Neural cell (in vitro differentiated cells): ENCODE measurements at regions not wholly inside any gene's neighbourhood (a gene's known extent, or its start where the extent isn't known, plus 50 kb on each side); places are given as distances from the start of the nearest gene placed in this dataset.

Experiments
- H2AFZ ChIP-seq: fragments of 200-600, 300-800 bp; sonication (generic), shearing (Covaris generic); 2 replicates; pipeline ENCODE4 v1.6.0; 2014; ENCODE audit warnings: low read depth, mild to moderate bottlenecking, antibody characterized with exemption, low read length, moderate library complexity
- H3F3A ChIP-seq: fragments of 200-600 bp; shearing (Covaris generic); 2 replicates; pipeline ENCODE4 v1.6.1; 2016; ENCODE audit warnings: mild to moderate bottlenecking, moderate library complexity, mixed read lengths, antibody characterized with exemption, low read length; ENCODE audit not compliant: insufficient read depth, poor library complexity, severe bottlenecking
- H3K27ac ChIP-seq: fragments of 200-600, 300-800 bp; sonication (generic), shearing (Covaris generic); 2 replicates; pipeline ENCODE4 v1.5.1; 2014; ENCODE audit warnings: mild to moderate bottlenecking, low read length, moderate library complexity
- H3K27me3 ChIP-seq: fragments of 300-800, 200-600 bp; sonication (generic), shearing (Covaris generic); 2 replicates; pipeline ENCODE4 v1.6.0; 2014; ENCODE audit warnings: mild to moderate bottlenecking, low read depth, low read length, moderate library complexity; ENCODE audit not compliant: insufficient read depth
- H3K36me3 ChIP-seq: fragments of 300-800, 200-600 bp; sonication (generic), shearing (Covaris generic); 2 replicates; pipeline ENCODE4 v1.5.1; 2014; ENCODE audit warnings: mild to moderate bottlenecking, antibody characterized with exemption, low read length, moderate library complexity; ENCODE audit not compliant: insufficient read depth
- H3K4me2 ChIP-seq: fragments of 300-800, 200-600 bp; sonication (generic), shearing (Covaris generic); 2 replicates; pipeline ENCODE4 v1.6.0; 2014; ENCODE audit warnings: mild to moderate bottlenecking, low read length
- H3K4me3 ChIP-seq: fragments of 300-800, 200-600 bp; sonication (generic), shearing (Covaris generic); 2 replicates; pipeline ENCODE4 v1.5.1; 2014; ENCODE audit warnings: mild to moderate bottlenecking, low read length, moderate library complexity
- H3K79me2 ChIP-seq: fragments of 200-600 bp; shearing (Covaris generic); replicated peaks from 2 replicates; pipeline ENCODE4 v1.6.0; 2014; ENCODE audit warnings: mild to moderate bottlenecking, low read length, moderate library complexity; ENCODE audit not compliant: insufficient read depth
- H3K9ac ChIP-seq: fragments of 300-800, 200-600 bp; sonication (generic), shearing (Covaris generic); 2 replicates; pipeline ENCODE4 v1.6.1; 2016; ENCODE audit warnings: mild to moderate bottlenecking, low read length, mixed read lengths
- H3K9me2 ChIP-seq: fragments of 200-600 bp; shearing (Covaris generic); 2 replicates; pipeline ENCODE4 v1.6.1; 2016; ENCODE audit warnings: mild to moderate bottlenecking, low read length, mixed read lengths; ENCODE audit not compliant: insufficient read depth
- H3K9me3 ChIP-seq: fragments of 200-600, 300-800 bp; sonication (generic), shearing (Covaris generic); 2 replicates; pipeline ENCODE4 v1.6.1; 2016; ENCODE audit warnings: mild to moderate bottlenecking, mixed run types, low read length, moderate library complexity, mixed read lengths
- H4K20me1 ChIP-seq: fragments of 200-600 bp; shearing (Covaris generic); 2 replicates; pipeline ENCODE4 v1.6.1; 2016; ENCODE audit warnings: mild to moderate bottlenecking, mixed run types; ENCODE audit not compliant: insufficient read depth
- CTCF ChIP-seq: fragments of 450-650 bp; IDR thresholded peaks from 2 replicates; pipeline ENCODE4 v1.5.1; 2014; ENCODE audit warnings: antibody characterized with exemption, mild to moderate bottlenecking, moderate library complexity; ENCODE audit not compliant: poor library complexity, severe bottlenecking
- EP300 ChIP-seq: fragments of 450-650 bp; conservative IDR thresholded peaks from 2 replicates; pipeline ENCODE4 v1.6.1; 2014; ENCODE audit warnings: antibody characterized with exemption, mild to moderate bottlenecking, moderate library complexity; ENCODE audit not compliant: poor library complexity, severe bottlenecking
- EZH2 ChIP-seq: fragments of 200-600, 300-800 bp; shearing (Covaris generic), sonication (generic); IDR thresholded peaks from 2 replicates; pipeline ENCODE4 v1.6.1; 2014; ENCODE audit warnings: antibody characterized with exemption, low read length, borderline replicate concordance, mild to moderate bottlenecking; ENCODE audit not compliant: insufficient read depth, poor library complexity, severe bottlenecking
- MXI1 ChIP-seq: fragments of 450-650 bp; conservative IDR thresholded peaks from 2 replicates; pipeline ENCODE4 v1.6.1; 2014; ENCODE audit warnings: antibody characterized with exemption, mild to moderate bottlenecking; ENCODE audit not compliant: poor library complexity, severe bottlenecking
- POLR2AphosphoS5 ChIP-seq: IDR thresholded peaks from 2 replicates; pipeline ENCODE4 v1.6.1; 2012
- RAD21 ChIP-seq: fragments of 450-650 bp; conservative IDR thresholded peaks from 2 replicates; pipeline ENCODE4 v1.6.1; 2014; ENCODE audit warnings: antibody characterized with exemption, mild to moderate bottlenecking, moderate library complexity
- REST ChIP-seq: IDR thresholded peaks from 2 replicates; pipeline ENCODE4 v1.6.1; 2012; ENCODE audit warnings: borderline replicate concordance
- SMC3 ChIP-seq: fragments of 450-650 bp; conservative IDR thresholded peaks from 2 replicates; pipeline ENCODE4 v1.6.1; 2014; ENCODE audit warnings: antibody characterized with exemption, mild to moderate bottlenecking, moderate library complexity; ENCODE audit not compliant: poor library complexity
- TAF1 ChIP-seq: IDR thresholded peaks from 2 replicates; pipeline ENCODE4 v1.6.1; 2012; ENCODE audit warnings: low read depth

DNA sequence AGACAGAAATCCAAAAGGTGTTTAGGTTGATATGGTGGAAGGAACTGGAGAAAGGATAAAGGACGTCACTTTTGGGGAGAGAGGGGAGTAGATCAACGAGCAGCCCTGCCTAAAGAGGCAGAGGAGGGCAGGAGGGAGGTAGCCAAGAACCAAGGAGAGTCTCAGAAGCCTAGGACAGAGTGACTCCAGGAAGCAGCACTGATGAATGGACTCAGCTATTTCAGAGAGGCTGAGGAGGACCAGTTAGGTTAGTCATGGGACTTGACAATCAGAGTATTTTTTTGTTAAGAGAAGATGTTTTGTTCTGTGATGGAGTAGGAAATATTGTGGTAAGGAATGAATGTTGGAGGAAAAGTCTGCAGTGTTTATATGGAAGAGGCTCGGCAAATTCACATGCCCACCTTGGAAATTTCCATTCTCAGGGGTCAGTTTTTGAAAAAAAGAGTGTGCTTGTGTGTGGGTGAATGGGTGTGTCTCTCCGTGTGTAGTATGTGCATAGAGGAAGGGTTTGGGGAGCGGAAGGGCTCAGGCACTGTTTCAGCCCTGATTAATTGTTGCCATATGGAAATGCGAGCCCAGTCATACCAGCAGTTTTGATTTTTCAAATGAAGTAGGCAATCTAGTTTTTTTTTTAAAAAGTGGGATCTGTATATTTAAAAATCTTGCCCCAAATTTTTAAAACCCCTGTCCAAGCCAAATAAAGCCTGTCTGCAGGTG lies 303.6 kb downstream of the SAMD5 start:
- no peak for TF ChIP-seq TAF1
- TF ChIP-seq RAD21: no peak
- no peak for TF ChIP-seq EZH2
- no peak for TF ChIP-seq POLR2AphosphoS5
- TF ChIP-seq SMC3: no peak
- no peak for TF ChIP-seq REST
- no peak for TF ChIP-seq MXI1
- no peak for TF ChIP-seq CTCF
- no peak for TF ChIP-seq EP300
- Histone ChIP-seq H3K9me3 (no peaks in the 10 kb centered on the region), H4K20me1 (no peaks in the 10 kb centered on the region), H3K27me3 (no peaks in the 10 kb centered on the region), H3K9me2 (no peaks in the 10 kb centered on the region), H3K36me3 (no peaks in the 10 kb centered on the region), H3K79me2 (no peaks in the 10 kb centered on the region), H3K27ac (no peak overlapping the region), H3K4me2 (no peak overlapping the region), H3K4me3 (no peak overlapping the region), H2AFZ (no peak overlapping the region), H3K9ac (no peak overlapping the region), H3F3A (no peaks in the 10 kb centered on the region)

DNA sequence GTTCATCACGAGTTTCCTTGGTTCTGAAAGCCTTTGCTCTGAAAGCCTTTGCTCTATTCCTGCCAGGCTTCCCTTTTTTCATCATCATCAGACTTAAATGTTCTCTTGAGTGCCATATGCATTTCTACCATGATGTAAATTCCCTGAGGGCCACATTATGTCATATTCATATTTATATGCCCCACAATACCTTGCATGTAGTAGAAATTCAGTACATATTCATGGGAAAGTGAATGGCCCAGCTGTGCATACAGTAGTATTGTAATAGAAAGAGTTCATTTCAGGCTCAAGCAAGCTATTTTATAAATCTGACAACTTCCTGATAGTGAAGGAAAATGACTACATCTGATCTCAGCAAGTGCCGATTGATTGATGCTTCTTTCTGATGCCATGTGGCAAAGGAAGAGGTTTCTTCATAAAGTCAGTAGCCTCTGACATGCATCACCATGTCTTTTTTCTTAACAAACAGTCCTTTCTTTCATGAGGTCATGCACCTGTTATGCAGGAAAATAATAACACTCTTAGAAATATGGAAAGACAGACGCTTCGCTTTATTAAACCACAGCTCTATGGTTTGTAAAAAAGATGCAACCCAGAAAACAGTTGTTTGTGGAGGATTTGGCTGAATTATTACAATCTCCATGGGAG lies 308.7 kb downstream of the SAMD5 start:
- Histone ChIP-seq H4K20me1 (no peaks in the 10 kb centered on the region), H3K27ac (peak overlapping the region; percentile 95), H3K9me3 (no peaks in the 10 kb centered on the region), H3K4me2 (peak overlapping the region; percentile 16), H3F3A (peaks cover 3% of the 10 kb centered on the region), H3K79me2 (no peaks in the 10 kb centered on the region), H3K9ac (peak overlapping the region; percentile 56), H3K36me3 (no peaks in the 10 kb centered on the region), H3K27me3 (no peaks in the 10 kb centered on the region), H3K9me2 (no peaks in the 10 kb centered on the region), H2AFZ (no peak overlapping the region), H3K4me3 (peak overlapping the region; percentile 46)
- TF ChIP-seq RAD21 (peak; percentile 53), POLR2AphosphoS5 (peak; percentile 66), EP300 (peak; percentile 91), TAF1 (no peak), EZH2 (no peak), SMC3 (peak; percentile 33), REST (peak; percentile 54)
